Mesenchymal stem cell (in vitro differentiated cells and primary cell): ENCODE measurements at regions not wholly inside any gene's neighbourhood (a gene's known extent, or its start where the extent isn't known, plus 50 kb on each side); places are given as distances from the start of the nearest gene placed in this dataset.

Experiments
- DNase-seq: peaks from one replicate; pipeline ENCODE4 v3.0.0-alpha.2; 2013
- H2AFZ ChIP-seq: one replicate; pipeline ENCODE4 v1.6.1; 2013; ENCODE audit warnings: low read depth, mild to moderate bottlenecking, control low read depth, inconsistent platforms, low read length, moderate library complexity
- H2AK5ac ChIP-seq: 2 replicates; pipeline ENCODE4 v1.6.1; 2013; ENCODE audit warnings: low read length, moderate library complexity, mild to moderate bottlenecking, inconsistent platforms; ENCODE audit not compliant: severe bottlenecking
- H2BK120ac ChIP-seq: one replicate; pipeline ENCODE4 v1.6.1; 2013; ENCODE audit warnings: low read depth, mild to moderate bottlenecking, inconsistent platforms, low read length, moderate library complexity
- H2BK12ac ChIP-seq, 2 experiments: one replicate each; pipeline ENCODE4 v1.6.1; 2013; ENCODE audit warnings: inconsistent platforms in 2 of 2, low read length in 2 of 2, mild to moderate bottlenecking in 2 of 2, moderate library complexity in 2 of 2, control low read depth in 1 of 2
- H2BK15ac ChIP-seq: one replicate; pipeline ENCODE4 v1.6.1; 2013; ENCODE audit warnings: mild to moderate bottlenecking, low read depth, inconsistent platforms; ENCODE audit not compliant: poor library complexity, severe bottlenecking
- H2BK5ac ChIP-seq: 2 replicates; pipeline ENCODE4 v1.6.1; 2013; ENCODE audit warnings: low read depth, mild to moderate bottlenecking, low read length, control low read depth, inconsistent platforms; ENCODE audit not compliant: poor library complexity, severe bottlenecking
- H3K14ac ChIP-seq, 2 experiments: one replicate each; pipeline ENCODE4 v1.6.1; 2013; ENCODE audit warnings: inconsistent platforms in 2 of 2, low read length in 2 of 2, control low read depth in 1 of 2, mild to moderate bottlenecking in 1 of 2, moderate library complexity in 1 of 2
- H3K18ac ChIP-seq, 2 experiments: one replicate each; pipeline ENCODE4 v1.6.1; 2013; ENCODE audit warnings: inconsistent platforms in 2 of 2, low read length in 2 of 2, control low read depth in 1 of 2, low read depth in 1 of 2, mild to moderate bottlenecking in 1 of 2
- H3K23ac ChIP-seq, 2 experiments: one replicate each; pipeline ENCODE4 v1.6.1; 2013; ENCODE audit warnings: inconsistent platforms in 2 of 2, low read length in 2 of 2, mild to moderate bottlenecking in 2 of 2, moderate library complexity in 2 of 2, control low read depth in 1 of 2
- H3K27ac ChIP-seq: 2 replicates; pipeline ENCODE4 v1.5.1; 2013; ENCODE audit warnings: mild to moderate bottlenecking, moderate library complexity, low read length, control low read depth, inconsistent platforms; ENCODE audit not compliant: poor library complexity, severe bottlenecking
- H3K27me3 ChIP-seq, 2 experiments: 2 replicates each; pipeline versions ENCODE4 v1.6.1 to v1.7.0; 2013; ENCODE audit warnings: low read length in 2 of 2, mild to moderate bottlenecking in 2 of 2, moderate library complexity in 2 of 2, control low read depth in 1 of 2, inconsistent platforms in 1 of 2; ENCODE audit not compliant: control insufficient read depth in 1 of 2, insufficient read depth in 1 of 2
- H3K36me3 ChIP-seq, 2 experiments: 2 replicates each; pipeline versions ENCODE4 v1.6.1 to v1.7.0; 2013; ENCODE audit warnings: low read length in 2 of 2, control low read depth in 1 of 2, inconsistent platforms in 1 of 2, low read depth in 1 of 2, mild to moderate bottlenecking in 1 of 2; ENCODE audit not compliant: insufficient read depth in 2 of 2, control insufficient read depth in 1 of 2
- H3K4ac ChIP-seq, 2 experiments: one replicate each; pipeline ENCODE4 v1.6.1; 2013; ENCODE audit warnings: inconsistent platforms in 2 of 2, low read length in 2 of 2, mild to moderate bottlenecking in 2 of 2, moderate library complexity in 2 of 2, control low read depth in 1 of 2, low read depth in 1 of 2
- H3K4me1 ChIP-seq: 2 replicates; pipeline ENCODE4 v1.6.1; 2013; ENCODE audit warnings: low read depth, low read length, control low read depth; ENCODE audit not compliant: control insufficient read depth, insufficient read depth
- H3K4me2 ChIP-seq: 2 replicates; pipeline ENCODE4 v1.6.1; 2013; ENCODE audit warnings: low read length, mild to moderate bottlenecking, inconsistent platforms; ENCODE audit not compliant: poor library complexity, severe bottlenecking
- H3K4me3 ChIP-seq, 2 experiments: 2 replicates each; pipeline versions ENCODE4 v1.5.1 to v1.7.0; 2013; ENCODE audit warnings: low read length in 2 of 2, mild to moderate bottlenecking in 2 of 2, control low read depth in 1 of 2, low read depth in 1 of 2; ENCODE audit not compliant: insufficient read depth in 1 of 2
- H3K79me1 ChIP-seq: replicated peaks from 2 replicates; pipeline ENCODE4 v1.6.1; 2013; ENCODE audit warnings: mild to moderate bottlenecking, control low read depth, low read length, inconsistent platforms; ENCODE audit not compliant: poor library complexity, severe bottlenecking
- H3K9ac ChIP-seq: 2 replicates; pipeline ENCODE4 v1.7.0; 2013; ENCODE audit warnings: mild to moderate bottlenecking, low read length, moderate library complexity
- H3K9me3 ChIP-seq: 2 replicates; pipeline ENCODE4 v1.7.0; 2013; ENCODE audit warnings: mild to moderate bottlenecking, low read length; ENCODE audit not compliant: control insufficient read depth
- H4K8ac ChIP-seq: one replicate; pipeline ENCODE4 v1.6.1; 2013; ENCODE audit warnings: inconsistent platforms, mild to moderate bottlenecking, low read length, moderate library complexity
- H4K91ac ChIP-seq: one replicate; pipeline ENCODE4 v1.6.1; 2013; ENCODE audit warnings: mild to moderate bottlenecking, low read length, inconsistent platforms
- WGBS: methylation state at CpG from one replicate; pipeline ENCODE4 v1.1.7; 2013; ENCODE audit warnings: mixed read lengths; 5-methylcytosine and 5-hydroxymethylcytosine counted together

DNA sequence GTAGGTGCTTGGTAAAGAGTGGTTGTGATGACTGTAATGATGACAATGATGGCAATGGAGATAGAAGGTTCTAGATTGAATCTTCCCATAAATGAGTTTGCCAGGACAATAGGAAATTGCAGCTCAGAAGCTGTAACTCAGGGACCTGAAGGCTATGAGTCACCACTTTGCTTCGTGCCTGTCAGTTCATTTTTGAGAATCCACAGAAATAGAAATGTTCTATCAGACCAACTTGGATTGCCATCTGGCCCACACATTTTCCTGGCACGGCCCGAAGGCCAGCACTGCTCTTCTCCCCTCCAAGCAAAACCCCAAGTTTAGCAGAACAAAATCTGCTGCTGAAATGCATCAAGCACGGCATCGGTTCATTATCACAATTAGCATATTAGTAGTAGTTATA, 1127.0 kb downstream of the BCL11B start:
- no peak overlapping the region for H3K18ac ChIP-seq
- no peak overlapping the region for H3K9ac ChIP-seq
- no peak overlapping the region for H3K27ac ChIP-seq

DNA sequence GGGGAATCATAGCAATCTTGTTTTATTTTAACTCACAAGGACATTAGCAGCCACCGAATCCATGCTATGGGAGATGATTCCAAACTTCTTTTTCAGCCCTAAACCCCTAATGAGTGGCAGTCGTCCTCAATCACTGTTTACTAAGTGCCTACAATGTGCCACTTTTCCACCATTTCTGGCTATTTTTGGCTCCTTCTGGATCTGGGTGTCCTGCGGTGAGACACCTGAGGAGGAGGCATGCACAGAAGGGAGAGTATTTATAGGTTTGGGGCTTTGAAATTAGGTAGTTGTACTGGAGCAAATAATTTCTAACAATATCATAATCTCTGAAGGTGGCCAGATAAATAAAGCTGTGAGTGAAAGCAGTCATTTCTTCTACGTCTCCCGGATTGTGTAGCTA, 1125.6 kb downstream of the BCL11B start:
- no peak overlapping the region for H2AK5ac ChIP-seq
- no peak overlapping the region for H2BK12ac ChIP-seq
- no peak overlapping the region for H3K14ac ChIP-seq
- DNase-seq: no peak
- H3K4ac ChIP-seq: no peak overlapping the region
- H3K4me1 ChIP-seq: no peaks in the 10 kb centered on the region
- no peak overlapping the region for H2BK120ac ChIP-seq
- no peak overlapping the region for H3K27ac ChIP-seq
- no peaks in the 10 kb centered on the region for H3K36me3 ChIP-seq
- H3K27me3 ChIP-seq: no peaks in the 10 kb centered on the region
- no peak overlapping the region for H3K18ac ChIP-seq
- 76% methylated on average over 5 of the region's 5 CpGs for WGBS
- H4K8ac ChIP-seq: no peak overlapping the region
- H3K4me2 ChIP-seq: no peak overlapping the region
- H3K9me3 ChIP-seq: no peaks in the 10 kb centered on the region
- no peak overlapping the region for H3K4me3 ChIP-seq
- no peaks in the 10 kb centered on the region for H3K79me1 ChIP-seq
- H3K23ac ChIP-seq: no peak overlapping the region
- no peak overlapping the region for H4K91ac ChIP-seq
- no peak overlapping the region for H3K9ac ChIP-seq
- H2BK15ac ChIP-seq: no peak overlapping the region
- no peak overlapping the region for H2BK5ac ChIP-seq
- no peak overlapping the region for H2AFZ ChIP-seq

More for the DNA sequence above, 1127.0 kb downstream of the BCL11B start:
- no peaks in the 10 kb centered on the region for H3K36me3 ChIP-seq
- no peak overlapping the region for H3K4ac ChIP-seq
- no peak overlapping the region for H3K4me3 ChIP-seq
- no peak overlapping the region for H2AFZ ChIP-seq
- no peak overlapping the region for H2BK5ac ChIP-seq
- no peak overlapping the region for H2BK12ac ChIP-seq
- H3K4me2 ChIP-seq: no peak overlapping the region
- H3K79me1 ChIP-seq: no peaks in the 10 kb centered on the region
- H2AK5ac ChIP-seq: no peak overlapping the region
- no peak overlapping the region for H3K14ac ChIP-seq
- no peak overlapping the region for H3K23ac ChIP-seq
- H3K9me3 ChIP-seq: no peaks in the 10 kb centered on the region
- H2BK120ac ChIP-seq: no peak overlapping the region
- WGBS: 41% methylated on average over 3 of the region's 5 CpGs
- H2BK15ac ChIP-seq: no peak overlapping the region
- H4K91ac ChIP-seq: no peak overlapping the region
- no peaks in the 10 kb centered on the region for H3K27me3 ChIP-seq
- no peak for DNase-seq
- no peaks in the 10 kb centered on the region for H3K4me1 ChIP-seq
- H4K8ac ChIP-seq: no peak overlapping the region

DNA sequence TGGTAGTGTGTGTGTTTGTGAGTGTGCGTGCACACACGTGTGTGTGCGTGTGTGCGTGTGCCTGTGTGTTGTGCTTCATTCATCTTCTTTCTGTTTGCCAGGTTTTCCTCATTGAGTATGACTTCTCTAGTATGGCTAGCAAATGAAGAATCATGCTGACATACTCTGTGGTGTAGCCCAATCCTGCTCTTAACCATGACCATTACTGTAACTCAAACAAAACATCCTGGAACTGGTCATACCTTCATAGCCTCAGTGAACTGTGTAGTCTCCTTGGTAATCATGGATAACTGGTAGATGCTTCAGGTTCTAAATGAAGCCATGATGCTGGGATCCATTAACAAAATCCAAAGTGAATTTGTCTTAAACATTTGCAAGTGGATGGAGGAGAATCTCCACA, 1117.7 kb downstream of the BCL11B start:
- H3K79me1 ChIP-seq: no peaks in the 10 kb centered on the region
- H3K23ac ChIP-seq: no peak overlapping the region
- H4K8ac ChIP-seq: no peak overlapping the region
- H3K4me2 ChIP-seq: no peak overlapping the region
- H2AK5ac ChIP-seq: no peak overlapping the region
- H3K9me3 ChIP-seq: no peaks in the 10 kb centered on the region
- H3K4me1 ChIP-seq: no peaks in the 10 kb centered on the region
- H3K27ac ChIP-seq: no peak overlapping the region
- H3K4ac ChIP-seq: no peak overlapping the region
- H3K27me3 ChIP-seq: no peaks in the 10 kb centered on the region
- H3K9ac ChIP-seq: no peak overlapping the region
- no peak for DNase-seq
- no peak overlapping the region for H3K4me3 ChIP-seq
- H3K18ac ChIP-seq: no peak overlapping the region
- H3K36me3 ChIP-seq: no peaks in the 10 kb centered on the region
- H2BK12ac ChIP-seq: no peak overlapping the region
- H4K91ac ChIP-seq: no peak overlapping the region
- H3K14ac ChIP-seq: no peak overlapping the region
- H2BK15ac ChIP-seq: no peak overlapping the region
- no peak overlapping the region for H2BK5ac ChIP-seq
- no peak overlapping the region for H2BK120ac ChIP-seq
- WGBS: 90% methylated on average over 4 of the region's 4 CpGs
- no peak overlapping the region for H2AFZ ChIP-seq

DNA sequence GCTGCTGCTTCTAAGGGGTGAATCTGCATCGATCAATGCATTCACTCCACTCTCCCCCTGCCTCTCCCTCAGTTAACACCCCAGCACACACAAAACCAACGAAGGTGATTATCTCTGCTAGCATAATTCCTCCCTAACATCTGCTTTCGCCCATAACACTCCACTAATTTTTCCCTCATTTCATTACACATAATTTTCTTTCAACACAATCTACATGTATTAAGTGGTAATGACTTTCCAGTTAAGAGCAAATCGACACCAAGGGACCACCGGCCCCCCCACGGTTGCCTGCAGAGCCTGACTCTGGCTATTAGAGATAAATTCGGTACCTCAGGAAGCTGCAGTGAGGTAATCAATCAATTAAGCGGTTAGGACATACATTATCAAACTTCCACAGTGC, 1115.6 kb downstream of the BCL11B start:
- no peaks in the 10 kb centered on the region for H3K9me3 ChIP-seq
- no peaks in the 10 kb centered on the region for H3K36me3 ChIP-seq
- H2BK5ac ChIP-seq: no peak overlapping the region
- no peak overlapping the region for H3K14ac ChIP-seq
- no peak overlapping the region for H4K91ac ChIP-seq
- H2AK5ac ChIP-seq: no peak overlapping the region
- no peaks in the 10 kb centered on the region for H3K4me1 ChIP-seq
- H3K23ac ChIP-seq: no peak overlapping the region
- H2BK15ac ChIP-seq: no peak overlapping the region
- H2AFZ ChIP-seq: no peak overlapping the region
- H3K9ac ChIP-seq: no peak overlapping the region
- H3K4me3 ChIP-seq: no peak overlapping the region
- H3K27me3 ChIP-seq: no peaks in the 10 kb centered on the region
- no peak overlapping the region for H3K4ac ChIP-seq
- H3K79me1 ChIP-seq: no peaks in the 10 kb centered on the region
- no peak overlapping the region for H3K18ac ChIP-seq
- no peak overlapping the region for H3K27ac ChIP-seq
- H4K8ac ChIP-seq: no peak overlapping the region
- 61% methylated on average over 8 of the region's 8 CpGs for WGBS
- H3K4me2 ChIP-seq: no peak overlapping the region
- H2BK120ac ChIP-seq: no peak overlapping the region
- DNase-seq: no peak
- no peak overlapping the region for H2BK12ac ChIP-seq
